PC-9 (cell line): ENCODE measurements at regions not wholly inside any gene's neighbourhood (a gene's known extent, or its start where the extent isn't known, plus 50 kb on each side); places are given as distances from the start of the nearest gene placed in this dataset.

Source experiments
- CTCF ChIP-seq: fragments of 200-600 bp; sonication (generic); conservative IDR thresholded peaks from 2 replicates; pipeline ENCODE4 v1.6.1; 2017; ENCODE audit warnings: mixed run types, antibody characterized with exemption, mild to moderate bottlenecking, moderate library complexity
- EZH2 ChIP-seq: fragments of 200-600 bp; sonication (generic); IDR thresholded peaks from 2 replicates; pipeline ENCODE4 v1.8.0; 2017; ENCODE audit warnings: antibody characterized with exemption, low read depth

- TF ChIP-seq CTCF: no peak
- no peak for TF ChIP-seq EZH2
Observed at GRCh38 chr7:53101026-53101425, 65.6 kb downstream of the POM121L12 start.
